ENCODE measurements at regions not wholly inside any gene's neighbourhood (a gene's known extent, or its start where the extent isn't known, plus 50 kb on each side); places are given as distances from the start of the nearest gene placed in this dataset.

DNA sequence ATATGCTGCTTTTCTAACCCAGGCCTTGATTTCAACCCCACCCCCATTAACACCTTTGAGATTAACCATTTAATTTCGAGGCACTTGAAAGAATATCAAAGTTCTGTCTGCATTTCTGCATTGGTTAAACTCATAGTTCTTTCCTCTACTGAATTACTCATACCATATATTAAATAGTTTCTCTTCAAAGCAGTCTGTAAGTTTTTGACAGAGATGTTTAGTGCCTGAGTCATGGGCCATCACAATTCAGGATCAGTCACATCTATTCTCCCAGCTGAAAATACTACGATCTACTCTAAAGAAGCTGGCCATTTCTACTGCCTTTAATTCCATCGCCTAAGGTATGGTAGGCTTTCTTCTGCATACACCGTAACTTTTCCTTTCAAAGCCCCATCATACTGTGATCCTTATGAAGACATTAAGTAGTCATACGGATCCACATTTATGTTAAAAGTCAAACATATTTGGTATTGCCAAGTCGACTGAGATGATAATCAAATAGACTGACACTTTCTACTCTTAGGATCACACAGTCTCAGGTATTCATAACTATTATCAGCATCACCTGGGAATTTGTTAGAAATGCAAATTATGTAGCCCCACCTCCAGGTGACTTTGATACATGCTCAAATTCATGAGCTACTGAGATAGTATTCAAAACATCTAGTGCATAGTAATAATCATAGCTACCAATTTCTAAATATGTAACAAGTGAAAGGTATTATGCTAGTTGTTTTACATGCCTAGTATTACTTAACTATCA lies 489.4 kb upstream of the IL12A start:
- Histone ChIP-seq H3K9ac (ENCODE audit: insufficient read depth in 1 of 2, low read depth in 2 of 2, low read length in 2 of 2) (no peak overlapping the region), H3K4me1 (replicated peaks in 1 of 2; ENCODE audit: control insufficient read depth in 2 of 2, insufficient read depth in 2 of 2, low read length in 2 of 2) (no peaks in the 10 kb centered on the region), H3K36me3 (ENCODE audit: control insufficient read depth, insufficient read depth, low read length) (no peaks in the 10 kb centered on the region), H3K79me2 (ENCODE audit: control insufficient read depth, insufficient read depth, low read length) (no peaks in the 10 kb centered on the region), H3K4me3 (no peak overlapping the region), H3K27me3 (ENCODE audit: control insufficient read depth in 2 of 2, insufficient read depth in 2 of 2, low read length in 2 of 2) (no peaks in the 10 kb centered on the region), H3K9me3 (replicated peaks; ENCODE audit: control insufficient read depth, insufficient read depth, low read depth, low read length) (no peaks in the 10 kb centered on the region), H3K9me1 (ENCODE audit: control insufficient read depth, insufficient read depth, low read length) (no peaks in the 10 kb centered on the region), H3K4me2 (ENCODE audit: insufficient read depth, low read length) (no peak overlapping the region), H4K20me1 (replicated peaks; ENCODE audit: control insufficient read depth, insufficient read depth, low read length) (no peaks in the 10 kb centered on the region), H2AFZ (ENCODE audit: low read depth, low read length) (no peak overlapping the region), H3K27ac (ENCODE audit: extremely low read depth, low read depth, low read length) (no peak overlapping the region)
- BruUV-seq (replicated peaks): no TSS peak
- TF ChIP-seq WHSC1 (IDR thresholded peaks at IDR 0.05; ENCODE audit: low read length): no peak
- TF ChIP-seq ZNF507 (tag; conservative IDR thresholded peaks at IDR 0.05): no peak
- no peak for TF ChIP-seq CHD1 (IDR thresholded peaks at IDR 0.05; ENCODE audit: low read length)
- TF ChIP-seq DACH1 (IDR thresholded peaks at IDR 0.05; ENCODE audit: partially characterized antibody): no peak
- TF ChIP-seq, protein P1, sequence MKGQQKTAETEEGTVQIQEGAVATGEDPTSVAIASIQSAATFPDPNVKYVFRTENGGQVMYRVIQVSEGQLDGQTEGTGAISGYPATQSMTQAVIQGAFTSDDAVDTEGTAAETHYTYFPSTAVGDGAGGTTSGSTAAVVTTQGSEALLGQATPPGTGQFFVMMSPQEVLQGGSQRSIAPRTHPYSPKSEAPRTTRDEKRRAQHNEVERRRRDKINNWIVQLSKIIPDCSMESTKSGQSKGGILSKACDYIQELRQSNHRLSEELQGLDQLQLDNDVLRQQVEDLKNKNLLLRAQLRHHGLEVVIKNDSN (CRISPR knock-in tag; IDR thresholded peaks at IDR 0.05): no peak
- no peak for TF ChIP-seq SAFB (IDR thresholded peaks at IDR 0.05; ENCODE audit: borderline replicate concordance, low read depth, low read length)
- no peak for TF ChIP-seq E2F8 (IDR thresholded peaks at IDR 0.05; ENCODE audit: low read depth, partially characterized antibody)
- no peak for TF ChIP-seq BRD9 (IDR thresholded peaks at IDR 0.05; ENCODE audit: low read depth, partially characterized antibody)
- TF ChIP-seq NFE2 (IDR thresholded peaks at IDR 0.05; ENCODE audit: low read depth): no peak
- intact Hi-C loops (cut with micrococcal nuclease): no loop called here
- DNase-seq (ENCODE audit: extremely low read depth in 1 of 4, low spot score in 3 of 4) (no peak), FAIRE-seq (no peak), ATAC-seq (no peak)
- ChIA-PET POLR2A (no interaction called here), CTCF (ENCODE audit: low intra/inter-chr PET ratio) (no interaction called here)
- WGBS (ENCODE audit: insufficient coverage, low coverage, missing lambda C conversion rate): 0% methylated on average over 6 of the region's 6 CpGs
- in situ Hi-C loops (cut with MboI): no loop called here
